Panc1 (cell line): ENCODE measurements at regions not wholly inside any gene's neighbourhood (a gene's known extent, or its start where the extent isn't known, plus 50 kb on each side); places are given as distances from the start of the nearest gene placed in this dataset.

Experiments
- ATAC-seq: fragments of 200-7000 bp; cut with Tn5 transposase; 2 replicates; pipeline ENCODE4 v1.9.1; 2020; ENCODE audit warnings: mild to moderate bottlenecking, moderate library complexity
- BruUV-seq: library from RNA; stranded (reverse); fragments of 400-500 nt; replicated peaks from 2 replicates; lab custom pipeline; 2021; lab: Mats Ljungman, UMichigan
- CTCF ChIA-PET: fragments of 300-600 bp; sonication (Branson Sonifier 250); formaldehyde crosslinking; loops from one replicate; lab custom pipeline; 2022; ENCODE audit warnings: antibody characterized with exemption; lab: Charles Lee
- POLR2A ChIA-PET: fragments of 300-600 bp; sonication (Branson Sonifier 250); formaldehyde crosslinking; loops from one replicate; lab custom pipeline; 2022; ENCODE audit warnings: antibody characterized with exemption; lab: Charles Lee
- DNase-seq: peaks from one replicate; pipeline ENCODE4 v3.0.0-alpha.2; 2010; ENCODE audit warnings: low read depth, low spot score
- H3K27ac ChIP-seq: 2 replicates; pipeline ENCODE4 v1.5.1; 2011; ENCODE audit warnings: mild to moderate bottlenecking, low read length, inconsistent platforms
- H3K27me3 ChIP-seq: fragments of 200-500 bp; sonication (Bioruptor generic); 2 replicates; pipeline ENCODE4 v1.6.0; 2014; ENCODE audit warnings: low read length, inconsistent platforms; ENCODE audit not compliant: control insufficient read depth, insufficient read depth
- H3K36me3 ChIP-seq: fragments of 200-500 bp; sonication (Bioruptor generic); 2 replicates; pipeline ENCODE4 v1.5.1; 2014; ENCODE audit warnings: inconsistent platforms, mild to moderate bottlenecking, low read length, moderate library complexity; ENCODE audit not compliant: control insufficient read depth, insufficient read depth
- H3K4me1 ChIP-seq: 2 replicates; pipeline ENCODE4 v1.5.1; 2011; ENCODE audit warnings: inconsistent platforms, mild to moderate bottlenecking, low read length, moderate library complexity; ENCODE audit not compliant: control insufficient read depth, insufficient read depth
- H3K4me3 ChIP-seq, 2 experiments: 2 replicates each; pipeline ENCODE4 v1.5.1; 2011 to 2012; ENCODE audit warnings: low read depth in 2 of 2, low read length in 2 of 2, mild to moderate bottlenecking in 2 of 2, inconsistent platforms in 1 of 2, moderate library complexity in 1 of 2
- H3K9me3 ChIP-seq: fragments of 200-500 bp; sonication (Bioruptor generic); 2 replicates; pipeline ENCODE4 v1.5.1; 2014; ENCODE audit warnings: low read depth, mild to moderate bottlenecking, inconsistent platforms, low read length, moderate library complexity; ENCODE audit not compliant: control insufficient read depth, insufficient read depth
- POLR2AphosphoS5 ChIP-seq: IDR thresholded peaks from 2 replicates; pipeline ENCODE4 v1.6.1; 2012; ENCODE audit warnings: mild to moderate bottlenecking, low read depth, low read length, moderate library complexity
- REST ChIP-seq, 2 experiments: IDR thresholded peaks; 2 replicates each; pipeline ENCODE4 v1.6.1; 2011 to 2012; ENCODE audit warnings: low read depth in 2 of 2, control low read depth in 1 of 2, low read length in 1 of 2, mild to moderate bottlenecking in 1 of 2, moderate library complexity in 1 of 2; ENCODE audit not compliant: insufficient read depth in 1 of 2
- SIN3A ChIP-seq: IDR thresholded peaks from 2 replicates; pipeline ENCODE4 v1.6.1; 2012; ENCODE audit warnings: low read depth, mild to moderate bottlenecking, low read length, moderate library complexity, borderline replicate concordance; ENCODE audit not compliant: insufficient read depth
- TCF7L2 ChIP-seq: IDR thresholded peaks from 2 replicates; pipeline ENCODE4 v1.6.1; 2011; ENCODE audit warnings: mild to moderate bottlenecking, low read depth, low read length, inconsistent platforms
- in situ Hi-C: cut with HindIII; loops from 2 replicates; pipeline ENCODE4 v1.10.0; 2016; ENCODE audit warnings: low sequenced_read_pairs, low pct_unique_long_range_greater_than_20kb
- intact Hi-C: fragments of 100-400 bp; cut with micrococcal nuclease; formaldehyde crosslinking; loops from one replicate; pipeline ENCODE4 v1.10.0; 2022; ENCODE audit not compliant: unreplicated experiment
- TF ChIP-seq, protein P1 (sequence below): fragments of 450-650 bp; IDR thresholded peaks from 2 replicates; pipeline ENCODE4 v1.5.1; 2017; ENCODE audit warnings: mild to moderate bottlenecking

DNA sequence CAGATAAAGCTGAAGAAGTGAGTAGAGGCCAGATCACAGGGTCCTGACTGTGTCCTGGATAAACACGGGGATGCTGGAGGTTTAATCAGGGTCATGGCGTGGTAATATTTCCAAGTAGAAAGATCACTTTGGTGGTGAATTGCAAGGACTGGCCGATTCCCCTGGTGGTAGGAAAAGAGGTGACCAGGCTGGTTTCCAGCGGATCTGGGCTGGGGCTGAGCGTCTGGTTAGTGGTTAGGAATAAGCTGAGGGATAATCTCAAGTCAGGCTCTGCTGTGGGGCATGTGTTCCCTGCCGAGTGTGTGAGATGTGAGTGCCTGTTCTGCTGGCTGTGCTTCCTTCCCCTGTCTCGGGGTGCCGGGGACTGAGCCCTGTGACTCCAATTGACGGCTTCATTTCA is 484.0 kb downstream of the TSN start:
- intact Hi-C loops = no loop called here
- H3K4me1 ChIP-seq = no peaks in the 10 kb centered on the region
- no peaks in the 10 kb centered on the region for H3K9me3 ChIP-seq
- DNase-seq (no peak), ATAC-seq (no peak)
- in situ Hi-C loops = no loop called here
- ChIA-PET CTCF (no interaction called here), POLR2A (no interaction called here)
- no peak overlapping the region for H3K4me3 ChIP-seq
- no peak overlapping the region for H3K27ac ChIP-seq
- no TSS peak for BruUV-seq
- TF ChIP-seq POLR2AphosphoS5 (no peak), REST (IDR thresholded peaks at IDR 0.05; ENCODE audit: insufficient read depth in 1 of 2, low read depth in 2 of 2, low read length in 1 of 2) (no peak), SIN3A (no peak), TCF7L2 (no peak)
- TF ChIP-seq, protein P1, sequence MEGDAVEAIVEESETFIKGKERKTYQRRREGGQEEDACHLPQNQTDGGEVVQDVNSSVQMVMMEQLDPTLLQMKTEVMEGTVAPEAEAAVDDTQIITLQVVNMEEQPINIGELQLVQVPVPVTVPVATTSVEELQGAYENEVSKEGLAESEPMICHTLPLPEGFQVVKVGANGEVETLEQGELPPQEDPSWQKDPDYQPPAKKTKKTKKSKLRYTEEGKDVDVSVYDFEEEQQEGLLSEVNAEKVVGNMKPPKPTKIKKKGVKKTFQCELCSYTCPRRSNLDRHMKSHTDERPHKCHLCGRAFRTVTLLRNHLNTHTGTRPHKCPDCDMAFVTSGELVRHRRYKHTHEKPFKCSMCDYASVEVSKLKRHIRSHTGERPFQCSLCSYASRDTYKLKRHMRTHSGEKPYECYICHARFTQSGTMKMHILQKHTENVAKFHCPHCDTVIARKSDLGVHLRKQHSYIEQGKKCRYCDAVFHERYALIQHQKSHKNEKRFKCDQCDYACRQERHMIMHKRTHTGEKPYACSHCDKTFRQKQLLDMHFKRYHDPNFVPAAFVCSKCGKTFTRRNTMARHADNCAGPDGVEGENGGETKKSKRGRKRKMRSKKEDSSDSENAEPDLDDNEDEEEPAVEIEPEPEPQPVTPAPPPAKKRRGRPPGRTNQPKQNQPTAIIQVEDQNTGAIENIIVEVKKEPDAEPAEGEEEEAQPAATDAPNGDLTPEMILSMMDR = no peak
- H3K36me3 ChIP-seq = no peaks in the 10 kb centered on the region
- H3K27me3 ChIP-seq = no peaks in the 10 kb centered on the region

DNA sequence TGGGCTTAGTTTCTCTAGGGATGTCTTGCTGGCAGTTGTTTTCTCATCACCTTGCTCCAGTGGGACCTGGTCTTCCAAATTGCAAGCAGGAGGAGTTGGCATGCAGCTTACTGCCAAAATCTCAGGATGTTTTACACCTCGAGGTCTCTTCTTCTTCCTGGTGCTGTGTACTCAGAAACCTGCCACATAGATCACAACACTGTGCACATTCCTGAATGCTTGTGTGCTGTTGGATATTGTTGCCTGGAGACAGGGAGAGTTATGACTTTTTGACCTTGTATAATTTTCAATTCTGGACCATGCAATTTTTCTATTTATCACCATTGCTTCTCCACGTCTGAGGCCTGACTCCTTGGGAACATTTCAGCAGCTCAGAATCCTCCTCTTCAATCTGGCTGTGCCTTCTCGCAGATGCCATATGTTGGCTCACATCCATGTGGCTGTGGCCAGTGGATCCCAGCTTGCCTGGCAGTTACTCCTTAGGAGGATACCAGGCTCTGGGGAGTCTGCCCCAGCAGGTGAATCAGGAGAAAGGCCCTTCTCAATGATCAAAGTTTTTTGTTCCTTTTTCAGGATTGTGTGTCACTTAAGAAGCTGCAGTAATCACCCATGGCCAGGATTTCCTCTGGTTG is 489.3 kb downstream of the TSN start:
- in situ Hi-C loops = no loop called here
- intact Hi-C loops = no loop called here
- ChIA-PET POLR2A (no interaction called here), CTCF (no interaction called here)
- TF ChIP-seq POLR2AphosphoS5 (no peak), TCF7L2 (no peak), SIN3A (no peak), REST (IDR thresholded peaks at IDR 0.05; ENCODE audit: insufficient read depth in 1 of 2, low read depth in 2 of 2, low read length in 1 of 2) (no peak)
- TF ChIP-seq, protein P1 = no peak
- Histone ChIP-seq H3K4me3 (no peak overlapping the region), H3K27ac (no peak overlapping the region), H3K36me3 (no peaks in the 10 kb centered on the region), H3K4me1 (no peaks in the 10 kb centered on the region), H3K9me3 (no peaks in the 10 kb centered on the region), H3K27me3 (no peaks in the 10 kb centered on the region)
- ATAC-seq (no peak), DNase-seq (no peak)
- no TSS peak for BruUV-seq
